H1 (cell line): ENCODE measurements at regions not wholly inside any gene's neighbourhood (a gene's known extent, or its start where the extent isn't known, plus 50 kb on each side); places are given as distances from the start of the nearest gene placed in this dataset.

Source experiments
- POLR2A ChIP-seq, 2 experiments: IDR thresholded peaks; 1 replicate in 1 of 2; 2 replicates in 1 of 2; pipeline ENCODE4 v1.6.1; 2011; ENCODE audit warnings: low read depth in 2 of 2, low read length in 2 of 2, mild to moderate bottlenecking in 2 of 2; ENCODE audit errors: control extremely low read depth in 1 of 2
- RAD21 ChIP-seq, 2 experiments: IDR thresholded peaks in 1 of 2; conservative IDR thresholded peaks in 1 of 2; 2 replicates each; pipeline ENCODE4 v1.6.1; 2011; ENCODE audit warnings: low read depth in 2 of 2, low read length in 2 of 2, improper control_type of control experiment in 1 of 2, inconsistent platforms in 1 of 2, mild to moderate bottlenecking in 1 of 2, moderate library complexity in 1 of 2
- RFX5 ChIP-seq: IDR thresholded peaks from 2 replicates; pipeline ENCODE4 v1.6.1; 2011; ENCODE audit warnings: low read depth, low read length, improper control_type of control experiment, borderline replicate concordance

GRCh38 chr9:1327467-1327866 lies 277.3 kb downstream of the DMRT2 start (continued):
- TF ChIP-seq RFX5 (no peak), POLR2A (IDR thresholded peaks at IDR 0.05; ENCODE audit: control extremely low read depth in 1 of 2, low read depth in 2 of 2, low read length in 2 of 2) (no peak), RAD21 (IDR thresholded peaks at IDR 0.05 in 1 of 2, conservative IDR thresholded peaks at IDR 0.05 in 1 of 2; ENCODE audit: low read depth in 2 of 2, low read length in 2 of 2) (no peak)
